Lower lobe of right lung (tissue), 2 donors: ENCODE measurements at regions not wholly inside any gene's neighbourhood (a gene's known extent, or its start where the extent isn't known, plus 50 kb on each side); places are given as distances from the start of the nearest gene placed in this dataset.

Experiments used
- ATAC-seq, 2 donors: fragments of 200-7000 bp; cut with Tn5 transposase; one replicate each; pipeline ENCODE4 v1.9.1; 2020 to 2022; ENCODE audit warnings: mild to moderate bottlenecking in 2 of 2, moderate library complexity in 2 of 2
- DNase-seq: peaks from one replicate; pipeline ENCODE4 v3.0.0-alpha.2; 2020
- H3K27ac ChIP-seq: fragments of 200-600 bp; one replicate; pipeline ENCODE4 v1.8.0; 2022
- H3K27me3 ChIP-seq: fragments of 200-600 bp; one replicate; pipeline ENCODE4 v1.8.0; 2022; ENCODE audit warnings: low read depth
- H3K36me3 ChIP-seq: fragments of 200-600 bp; one replicate; pipeline ENCODE4 v1.8.0; 2022; ENCODE audit warnings: mild to moderate bottlenecking
- H3K4me1 ChIP-seq: fragments of 200-600 bp; one replicate; pipeline ENCODE4 v1.8.0; 2022
- H3K4me3 ChIP-seq: fragments of 200-600 bp; one replicate; pipeline ENCODE4 v1.8.0; 2022; ENCODE audit warnings: mild to moderate bottlenecking
- H3K9me3 ChIP-seq: fragments of 200-600 bp; one replicate; pipeline ENCODE4 v1.8.0; 2022
- intact Hi-C: fragments of 100-400 bp; cut with DNase I; formaldehyde crosslinking; loops from one replicate; pipeline ENCODE4 v1.11.0; 2022
- TF ChIP-seq, protein P1 (sequence below): fragments of 200-600 bp; IDR thresholded peaks from one replicate; pipeline ENCODE4 v1.8.0; 2022; ENCODE audit warnings: antibody characterized with exemption, mild to moderate bottlenecking
- donor health status: DM: no; HTN: yes; CAD: no; lungs with severe emphysema.

- Histone ChIP-seq H3K4me3 (no peak overlapping the region), H3K27me3 (no peaks in the 10 kb centered on the region), H3K9me3 (no peaks in the 10 kb centered on the region), H3K27ac (no peak overlapping the region), H3K4me1 (no peaks in the 10 kb centered on the region), H3K36me3 (no peaks in the 10 kb centered on the region)
- TF ChIP-seq, protein P1, sequence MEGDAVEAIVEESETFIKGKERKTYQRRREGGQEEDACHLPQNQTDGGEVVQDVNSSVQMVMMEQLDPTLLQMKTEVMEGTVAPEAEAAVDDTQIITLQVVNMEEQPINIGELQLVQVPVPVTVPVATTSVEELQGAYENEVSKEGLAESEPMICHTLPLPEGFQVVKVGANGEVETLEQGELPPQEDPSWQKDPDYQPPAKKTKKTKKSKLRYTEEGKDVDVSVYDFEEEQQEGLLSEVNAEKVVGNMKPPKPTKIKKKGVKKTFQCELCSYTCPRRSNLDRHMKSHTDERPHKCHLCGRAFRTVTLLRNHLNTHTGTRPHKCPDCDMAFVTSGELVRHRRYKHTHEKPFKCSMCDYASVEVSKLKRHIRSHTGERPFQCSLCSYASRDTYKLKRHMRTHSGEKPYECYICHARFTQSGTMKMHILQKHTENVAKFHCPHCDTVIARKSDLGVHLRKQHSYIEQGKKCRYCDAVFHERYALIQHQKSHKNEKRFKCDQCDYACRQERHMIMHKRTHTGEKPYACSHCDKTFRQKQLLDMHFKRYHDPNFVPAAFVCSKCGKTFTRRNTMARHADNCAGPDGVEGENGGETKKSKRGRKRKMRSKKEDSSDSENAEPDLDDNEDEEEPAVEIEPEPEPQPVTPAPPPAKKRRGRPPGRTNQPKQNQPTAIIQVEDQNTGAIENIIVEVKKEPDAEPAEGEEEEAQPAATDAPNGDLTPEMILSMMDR: no peak
- DNase-seq: no peak
- no peak for ATAC-seq
- intact Hi-C loops: no loop called here
Observed at GRCh38 chr16:72626623-72627022, 421.3 kb downstream of the ZFHX3 start.

GRCh38 chr16:72621651-72622050 is 426.3 kb downstream of the ZFHX3 start:
- H3K4me3 ChIP-seq: no peak overlapping the region
- intact Hi-C loops: no loop called here
- H3K4me1 ChIP-seq: no peaks in the 10 kb centered on the region
- H3K36me3 ChIP-seq: no peaks in the 10 kb centered on the region
- ATAC-seq: no peak
- DNase-seq: no peak
- TF ChIP-seq, protein P1: no peak
- H3K27ac ChIP-seq: no peak overlapping the region
- no peaks in the 10 kb centered on the region for H3K27me3 ChIP-seq
- H3K9me3 ChIP-seq: no peaks in the 10 kb centered on the region

GRCh38 chr16:72620853-72621252 is 427.1 kb downstream of the ZFHX3 start:
- no peaks in the 10 kb centered on the region for H3K4me1 ChIP-seq
- TF ChIP-seq, protein P1: no peak
- no peak for DNase-seq
- H3K27me3 ChIP-seq: no peaks in the 10 kb centered on the region
- no peak overlapping the region for H3K27ac ChIP-seq
- intact Hi-C loops: no loop called here
- H3K4me3 ChIP-seq: no peak overlapping the region
- no peak for ATAC-seq
- no peaks in the 10 kb centered on the region for H3K9me3 ChIP-seq
- H3K36me3 ChIP-seq: no peaks in the 10 kb centered on the region

- intact Hi-C loops: no loop called here
- no peak for ATAC-seq
Observed at GRCh38 chr16:72620348-72620747, 427.6 kb downstream of the ZFHX3 start.

DNA sequence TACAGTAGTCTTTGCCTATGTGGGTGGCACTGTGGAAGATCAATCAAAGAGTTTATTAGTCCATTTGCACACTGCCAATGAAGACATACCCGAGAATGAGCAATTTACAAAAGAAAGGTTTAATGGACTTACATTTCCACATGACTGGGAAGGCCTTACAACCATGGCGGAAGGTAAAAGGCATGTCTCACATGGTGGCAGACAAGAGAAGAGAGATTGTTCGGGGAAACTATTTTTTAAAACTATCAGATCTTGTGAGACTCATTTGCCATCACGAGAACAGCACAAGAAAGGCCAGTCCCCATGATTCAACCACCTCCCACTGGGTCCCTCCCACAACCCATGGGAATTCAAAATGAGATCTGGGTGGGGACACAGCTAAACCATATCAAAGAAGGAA is 432.1 kb downstream of the ZFHX3 start:
- Histone ChIP-seq H3K27ac (no peak overlapping the region), H3K4me1 (no peaks in the 10 kb centered on the region), H3K27me3 (no peaks in the 10 kb centered on the region), H3K4me3 (no peak overlapping the region), H3K36me3 (no peaks in the 10 kb centered on the region), H3K9me3 (no peaks in the 10 kb centered on the region)
- intact Hi-C loops: no loop called here
- ATAC-seq (no peak), DNase-seq (no peak)
- TF ChIP-seq, protein P1: no peak

More at GRCh38 chr16:72620348-72620747, 427.6 kb downstream of the ZFHX3 start:
- Histone ChIP-seq H3K9me3 (no peaks in the 10 kb centered on the region), H3K27ac (no peak overlapping the region), H3K4me3 (no peak overlapping the region), H3K36me3 (no peaks in the 10 kb centered on the region), H3K27me3 (no peaks in the 10 kb centered on the region), H3K4me1 (no peaks in the 10 kb centered on the region)
- DNase-seq: no peak
- TF ChIP-seq, protein P1: no peak

DNA sequence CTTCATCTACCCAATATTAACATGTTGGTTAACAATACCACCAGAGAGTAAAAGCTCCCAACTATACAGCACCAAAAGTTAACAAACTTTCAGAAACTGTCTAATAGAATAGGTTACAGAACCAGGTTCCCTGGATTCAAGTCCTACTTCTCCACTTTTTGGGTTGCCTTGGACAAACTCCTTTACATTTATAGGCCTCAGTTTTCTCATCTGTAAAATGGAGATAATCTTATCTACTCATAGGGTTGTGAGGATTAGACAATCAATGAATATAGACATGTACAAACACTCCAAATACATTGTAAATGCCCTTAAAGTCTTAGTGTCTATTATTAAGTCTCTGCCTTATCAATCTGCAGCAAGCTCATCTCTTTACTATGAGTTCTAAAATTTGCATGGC is 435.2 kb downstream of the ZFHX3 start:
- TF ChIP-seq, protein P1: no peak
- no peaks in the 10 kb centered on the region for H3K27me3 ChIP-seq
- intact Hi-C loops: no loop called here
- H3K27ac ChIP-seq: no peak overlapping the region
- no peaks in the 10 kb centered on the region for H3K36me3 ChIP-seq
- ATAC-seq (no peak), DNase-seq (no peak)
- H3K4me3 ChIP-seq: no peak overlapping the region
- H3K4me1 ChIP-seq: no peaks in the 10 kb centered on the region
- H3K9me3 ChIP-seq: no peaks in the 10 kb centered on the region
